Activated naive CD4-positive, alpha-beta T cell treated with anti-CD3 and anti-CD28 coated beads, Interleukin-2, amount 50 U/mL, for 24 hours (primary cell): ENCODE measurements at regions not wholly inside any gene's neighbourhood (a gene's known extent, or its start where the extent isn't known, plus 50 kb on each side); places are given as distances from the start of the nearest gene placed in this dataset.
"Not testable (repeated sequence)": the region's sequence is repeated elsewhere in the genome, so short reads cannot be mapped to it uniquely, and the experiment has no call there.

Experiments
- H3K27ac Mint-ChIP-seq: one replicate; pipeline ENCODE4 v1.8.0; 2021; ENCODE audit warnings: mild to moderate bottlenecking, mixed read lengths
- H3K27me3 Mint-ChIP-seq: one replicate; pipeline ENCODE4 v1.8.0; 2021; ENCODE audit warnings: mixed read lengths
- H3K36me3 Mint-ChIP-seq: one replicate; pipeline ENCODE4 v1.8.0; 2021; ENCODE audit warnings: mixed read lengths
- H3K4me1 Mint-ChIP-seq: one replicate; pipeline ENCODE4 v1.8.0; 2021; ENCODE audit warnings: mixed read lengths
- H3K4me3 Mint-ChIP-seq: one replicate; pipeline ENCODE4 v1.8.0; 2021; ENCODE audit warnings: mild to moderate bottlenecking, mixed read lengths
- H3K9me3 Mint-ChIP-seq: one replicate; pipeline ENCODE4 v1.8.0; 2021; ENCODE audit warnings: mixed read lengths

GRCh38 chr13:100790405-100790804 lies 115.8 kb upstream of the TMTC4 start:
- no peaks in the 10 kb centered on the region for H3K9me3 Mint-ChIP-seq
- H3K4me1 Mint-ChIP-seq = no peaks in the 10 kb centered on the region
- peaks cover 24% of the 10 kb centered on the region for H3K27me3 Mint-ChIP-seq
- no peak overlapping the region for H3K4me3 Mint-ChIP-seq
- H3K27ac Mint-ChIP-seq = no peak overlapping the region
- peaks cover 2% of the 10 kb centered on the region for H3K36me3 Mint-ChIP-seq

- no peaks in the 10 kb centered on the region for H3K9me3 Mint-ChIP-seq
- H3K36me3 Mint-ChIP-seq = peaks cover 2% of the 10 kb centered on the region
- no peak overlapping the region for H3K27ac Mint-ChIP-seq
- H3K27me3 Mint-ChIP-seq = peaks cover 25% of the 10 kb centered on the region
- no peak overlapping the region for H3K4me3 Mint-ChIP-seq
- H3K4me1 Mint-ChIP-seq = no peaks in the 10 kb centered on the region
Measured at GRCh38 chr13:100789968-100790367, 115.4 kb upstream of the TMTC4 start.

- no peaks in the 10 kb centered on the region for H3K9me3 Mint-ChIP-seq
- H3K4me3 Mint-ChIP-seq = no peak overlapping the region
- H3K36me3 Mint-ChIP-seq = peaks cover 2% of the 10 kb centered on the region
- H3K27me3 Mint-ChIP-seq = peaks cover 25% of the 10 kb centered on the region
- H3K4me1 Mint-ChIP-seq = no peaks in the 10 kb centered on the region
- no peak overlapping the region for H3K27ac Mint-ChIP-seq
Measured at GRCh38 chr13:100789481-100789880, 114.9 kb upstream of the TMTC4 start.

- H3K27me3 Mint-ChIP-seq = peaks cover 26% of the 10 kb centered on the region
- no peak overlapping the region for H3K4me3 Mint-ChIP-seq
Measured at GRCh38 chr13:100789025-100789424, 114.4 kb upstream of the TMTC4 start.

GRCh38 chr13:100788540-100788939 lies 113.9 kb upstream of the TMTC4 start:
- Mint-ChIP-seq H3K27ac (no peak overlapping the region), H3K36me3 (peaks cover 2% of the 10 kb centered on the region), H3K4me1 (no peaks in the 10 kb centered on the region), H3K27me3 (peaks cover 26% of the 10 kb centered on the region), H3K4me3 (no peak overlapping the region), H3K9me3 (no peaks in the 10 kb centered on the region)

More at GRCh38 chr13:100789025-100789424, 114.4 kb upstream of the TMTC4 start:
- Mint-ChIP-seq H3K4me1 (no peaks in the 10 kb centered on the region), H3K9me3 (no peaks in the 10 kb centered on the region), H3K36me3 (peaks cover 2% of the 10 kb centered on the region), H3K27ac (no peak overlapping the region)

GRCh38 chr13:100787899-100788298 lies 113.3 kb upstream of the TMTC4 start:
- Mint-ChIP-seq H3K4me1 (no peaks in the 10 kb centered on the region), H3K27me3 (peaks cover 26% of the 10 kb centered on the region), H3K9me3 (no peaks in the 10 kb centered on the region), H3K36me3 (peaks cover 2% of the 10 kb centered on the region), H3K27ac (no peak overlapping the region), H3K4me3 (no peak overlapping the region)

GRCh38 chr13:100776686-100777085 lies 102.1 kb upstream of the TMTC4 start:
- not testable (repeated sequence) for H3K36me3 Mint-ChIP-seq, H3K9me3 Mint-ChIP-seq, H3K4me3 Mint-ChIP-seq, H3K27me3 Mint-ChIP-seq, H3K27ac Mint-ChIP-seq
- peaks cover 13% of the 10 kb centered on the region for H3K4me1 Mint-ChIP-seq

GRCh38 chr13:100773923-100774663 lies 99.5 kb upstream of the TMTC4 start:
- Mint-ChIP-seq H3K27me3 (peaks cover 1% of the 10 kb centered on the region), H3K27ac (no peak overlapping the region), H3K4me3 (no peak overlapping the region), H3K9me3 (no peaks in the 10 kb centered on the region), H3K36me3 (no peaks in the 10 kb centered on the region), H3K4me1 (peaks cover 13% of the 10 kb centered on the region)

- H3K27ac Mint-ChIP-seq = no peak overlapping the region
- no peak overlapping the region for H3K4me3 Mint-ChIP-seq
- peaks cover 1% of the 10 kb centered on the region for H3K27me3 Mint-ChIP-seq
- H3K36me3 Mint-ChIP-seq = no peaks in the 10 kb centered on the region
- peaks cover 13% of the 10 kb centered on the region for H3K4me1 Mint-ChIP-seq
- no peaks in the 10 kb centered on the region for H3K9me3 Mint-ChIP-seq
Measured at GRCh38 chr13:100773429-100773828, 98.8 kb upstream of the TMTC4 start.

GRCh38 chr13:100767192-100767591 lies 92.6 kb upstream of the TMTC4 start:
- Mint-ChIP-seq H3K9me3 (no peaks in the 10 kb centered on the region), H3K36me3 (peaks cover 2% of the 10 kb centered on the region), H3K27ac (no peak overlapping the region), H3K27me3 (peaks cover 4% of the 10 kb centered on the region), H3K4me1 (no peaks in the 10 kb centered on the region), H3K4me3 (no peak overlapping the region)

GRCh38 chr13:100766570-100766969 lies 92.0 kb upstream of the TMTC4 start:
- not testable (repeated sequence) for H3K36me3 Mint-ChIP-seq, H3K4me3 Mint-ChIP-seq, H3K27ac Mint-ChIP-seq, H3K9me3 Mint-ChIP-seq, H3K27me3 Mint-ChIP-seq, H3K4me1 Mint-ChIP-seq

- Mint-ChIP-seq H3K4me3 (no peak overlapping the region), H3K36me3 (peaks cover 2% of the 10 kb centered on the region), H3K4me1 (no peaks in the 10 kb centered on the region), H3K27ac (no peak overlapping the region), H3K9me3 (no peaks in the 10 kb centered on the region), H3K27me3 (peaks cover 4% of the 10 kb centered on the region)
Measured at GRCh38 chr13:100764937-100765336, 90.3 kb upstream of the TMTC4 start.

- not testable (repeated sequence) for H3K4me3 Mint-ChIP-seq, H3K9me3 Mint-ChIP-seq, H3K27me3 Mint-ChIP-seq, H3K4me1 Mint-ChIP-seq, H3K27ac Mint-ChIP-seq, H3K36me3 Mint-ChIP-seq
Measured at GRCh38 chr13:100762126-100762525, 87.5 kb upstream of the TMTC4 start.

GRCh38 chr13:100755891-100756290 lies 81.3 kb upstream of the TMTC4 start:
- Mint-ChIP-seq H3K27me3 (peaks cover 4% of the 10 kb centered on the region), H3K4me3 (no peak overlapping the region), H3K27ac (no peak overlapping the region), H3K9me3 (no peaks in the 10 kb centered on the region), H3K4me1 (no peaks in the 10 kb centered on the region), H3K36me3 (no peaks in the 10 kb centered on the region)

GRCh38 chr13:100754459-100754858 lies 79.9 kb upstream of the TMTC4 start:
- H3K4me1 Mint-ChIP-seq = no peaks in the 10 kb centered on the region
- no peaks in the 10 kb centered on the region for H3K9me3 Mint-ChIP-seq
- no peak overlapping the region for H3K27ac Mint-ChIP-seq
- H3K36me3 Mint-ChIP-seq = no peaks in the 10 kb centered on the region
- H3K27me3 Mint-ChIP-seq = peaks cover 6% of the 10 kb centered on the region
- H3K4me3 Mint-ChIP-seq = no peak overlapping the region

- Mint-ChIP-seq H3K4me3 (no peak overlapping the region), H3K27ac (no peak overlapping the region), H3K27me3 (peaks cover 4% of the 10 kb centered on the region), H3K9me3 (no peaks in the 10 kb centered on the region), H3K4me1 (no peaks in the 10 kb centered on the region), H3K36me3 (no peaks in the 10 kb centered on the region)
Measured at GRCh38 chr13:100753376-100753775, 78.8 kb upstream of the TMTC4 start.

- no peaks in the 10 kb centered on the region for H3K4me1 Mint-ChIP-seq
- no peak overlapping the region for H3K27ac Mint-ChIP-seq
- H3K27me3 Mint-ChIP-seq = peaks cover 2% of the 10 kb centered on the region
- no peaks in the 10 kb centered on the region for H3K36me3 Mint-ChIP-seq
- no peaks in the 10 kb centered on the region for H3K9me3 Mint-ChIP-seq
- no peak overlapping the region for H3K4me3 Mint-ChIP-seq
Measured at GRCh38 chr13:100751826-100752225, 77.2 kb upstream of the TMTC4 start.
